HG03095 (cell line): ENCODE measurements at regions not wholly inside any gene's neighbourhood (a gene's known extent, or its start where the extent isn't known, plus 50 kb on each side); places are given as distances from the start of the nearest gene placed in this dataset.
"Not testable (repeated sequence)": the region's sequence is repeated elsewhere in the genome, so short reads cannot be mapped to it uniquely, and the experiment has no call there.

Source experiments
- ATAC-seq: cut with Tn5 transposase; IDR thresholded peaks from one replicate; pipeline ENCODE4 v1.9.1; 2021; ENCODE audit warnings: moderate library complexity; ENCODE audit not compliant: unreplicated experiment

DNA sequence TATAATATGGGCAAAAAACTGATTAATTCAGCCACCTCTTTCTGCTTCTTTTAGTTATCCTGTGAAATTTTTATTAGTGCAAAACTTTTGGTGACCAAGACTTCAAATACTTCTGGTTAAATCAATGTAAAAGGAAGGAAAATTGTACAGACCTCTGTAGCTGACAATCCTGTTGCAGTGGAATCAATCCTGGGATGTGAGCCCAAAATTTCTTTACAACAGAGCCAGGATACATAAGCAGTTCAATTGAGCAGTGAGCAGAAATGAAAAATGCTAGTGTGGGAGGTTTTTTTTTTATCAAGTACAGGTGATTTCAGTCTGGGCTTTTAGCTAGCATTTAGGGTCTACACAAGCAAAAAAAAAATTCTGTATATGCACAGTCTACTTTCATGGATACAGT, 398.0 kb downstream of the OTOL1 start:
- ATAC-seq: no peak

DNA sequence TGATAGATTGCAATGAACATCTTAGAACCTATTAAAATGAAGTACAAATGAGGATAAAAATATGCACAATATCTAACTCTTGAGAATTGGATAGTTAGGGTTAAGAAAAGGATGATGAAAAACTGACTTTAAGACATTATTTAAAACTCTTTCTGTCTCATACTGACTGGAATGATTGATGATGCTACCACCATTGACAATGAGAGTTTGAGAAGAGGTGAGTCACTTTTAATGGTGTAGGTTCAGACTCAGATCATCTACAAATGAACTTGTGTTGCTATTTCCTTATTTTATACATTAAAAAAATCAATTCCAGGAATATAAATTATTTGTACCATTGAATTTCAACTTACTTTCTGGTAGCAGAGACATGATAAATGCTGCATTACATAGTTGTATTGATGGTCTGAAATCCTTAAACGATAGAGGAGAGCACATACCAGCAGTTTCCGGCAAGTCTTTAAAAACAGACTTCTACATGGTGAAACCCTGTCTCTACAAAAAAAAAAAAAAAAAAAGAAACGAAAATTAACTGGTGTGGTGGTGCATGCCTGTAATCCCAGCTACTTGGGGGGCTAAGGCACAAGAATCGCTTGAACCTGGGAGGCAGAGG, 409.0 kb downstream of the OTOL1 start:
- no peak for ATAC-seq

DNA sequence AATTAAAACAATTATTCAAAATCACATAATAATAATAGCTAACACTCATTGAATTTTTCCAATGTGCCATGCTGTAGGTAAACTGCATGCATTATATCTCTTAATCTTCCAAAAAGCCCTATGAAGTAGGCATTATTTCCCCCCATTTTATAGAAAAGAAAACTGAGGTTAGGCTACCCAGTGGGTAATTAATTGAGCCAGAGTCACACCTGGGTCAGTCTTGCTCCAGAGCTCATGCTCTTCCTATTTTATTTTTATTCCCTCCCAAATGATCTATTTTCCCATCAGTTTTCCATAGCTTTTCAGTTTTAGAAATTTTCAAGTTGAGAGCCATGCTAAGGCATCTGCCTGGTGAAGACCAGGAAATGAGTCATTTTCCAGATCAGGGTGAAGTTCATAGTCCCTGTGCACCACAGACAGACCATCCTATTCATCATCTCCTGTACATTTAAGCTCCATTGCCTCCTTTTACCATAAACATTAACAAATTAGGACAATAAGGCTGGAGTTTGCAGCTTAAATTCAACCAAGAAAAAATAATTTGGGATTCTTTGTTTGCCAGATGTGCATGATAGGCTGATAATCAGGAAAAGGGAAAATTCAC, 417.3 kb downstream of the OTOL1 start:
- no peak for ATAC-seq

DNA sequence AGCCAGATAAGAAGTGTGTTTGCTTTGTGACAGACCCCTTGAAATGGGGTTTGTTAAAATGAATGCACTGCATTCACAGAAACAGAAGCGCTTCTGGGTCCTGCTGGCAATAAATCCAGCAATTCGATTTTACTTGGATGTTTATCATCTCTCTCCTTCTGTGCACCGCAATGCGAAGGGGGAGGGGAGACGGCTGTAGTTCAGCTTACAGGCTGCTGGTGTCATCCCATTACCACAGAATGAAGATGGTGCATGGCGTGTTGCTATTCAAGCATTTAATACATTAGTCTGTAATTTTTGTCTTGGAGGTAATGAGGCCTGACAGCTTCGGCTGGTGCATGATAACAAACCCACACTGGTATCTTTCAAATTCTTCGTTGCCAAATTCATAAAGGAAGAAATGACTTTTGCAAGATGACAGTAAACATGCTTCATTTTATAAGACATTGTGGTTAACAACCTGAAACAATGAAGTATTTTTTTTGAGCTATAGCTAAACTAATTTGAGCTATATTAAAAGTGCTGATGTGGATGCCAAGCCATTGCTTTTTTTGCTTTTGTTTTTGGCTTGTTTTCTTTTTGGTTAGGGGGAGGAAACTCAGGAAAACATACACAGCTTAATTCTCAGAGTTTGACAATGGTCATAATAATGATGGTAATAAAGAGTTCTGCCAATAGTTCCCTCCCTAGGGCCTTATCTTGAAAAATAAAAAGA, 418.3 kb downstream of the OTOL1 start:
- no peak for ATAC-seq

DNA sequence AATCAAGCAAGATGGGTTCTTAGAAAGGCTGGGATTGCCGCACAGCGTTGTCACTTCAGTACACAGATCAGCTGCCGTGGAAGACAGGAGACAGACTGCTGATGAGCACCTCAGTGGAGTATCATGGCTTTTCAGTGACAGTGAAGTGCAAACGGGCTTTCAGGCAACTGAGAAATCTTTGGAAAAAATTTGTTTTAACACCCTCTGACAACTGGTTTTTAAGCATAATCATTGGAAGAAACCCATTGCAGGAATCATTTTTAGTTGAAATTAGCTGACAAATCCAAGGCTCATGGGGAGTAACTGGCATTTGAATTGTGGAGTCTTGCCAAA, 418.8 kb downstream of the OTOL1 start:
- no peak for ATAC-seq

DNA sequence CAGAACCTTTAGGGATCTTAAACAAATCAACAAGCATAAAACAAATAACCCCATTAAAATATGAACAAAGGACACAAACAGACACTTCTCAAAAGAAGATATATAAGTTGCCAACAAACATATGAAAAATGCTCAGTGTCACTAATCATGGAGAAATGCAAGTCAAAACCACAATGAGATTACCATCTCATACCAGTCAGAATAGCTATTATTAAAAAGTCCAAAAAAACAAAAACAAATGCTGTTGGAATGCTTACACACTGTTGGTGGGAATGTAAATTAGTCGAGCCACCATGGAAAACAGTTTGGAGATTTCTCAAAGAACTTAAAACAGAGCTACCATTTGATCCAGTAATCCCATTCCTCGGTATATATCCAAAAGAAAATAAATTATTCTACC, 423.6 kb downstream of the OTOL1 start:
- ATAC-seq: no peak

DNA sequence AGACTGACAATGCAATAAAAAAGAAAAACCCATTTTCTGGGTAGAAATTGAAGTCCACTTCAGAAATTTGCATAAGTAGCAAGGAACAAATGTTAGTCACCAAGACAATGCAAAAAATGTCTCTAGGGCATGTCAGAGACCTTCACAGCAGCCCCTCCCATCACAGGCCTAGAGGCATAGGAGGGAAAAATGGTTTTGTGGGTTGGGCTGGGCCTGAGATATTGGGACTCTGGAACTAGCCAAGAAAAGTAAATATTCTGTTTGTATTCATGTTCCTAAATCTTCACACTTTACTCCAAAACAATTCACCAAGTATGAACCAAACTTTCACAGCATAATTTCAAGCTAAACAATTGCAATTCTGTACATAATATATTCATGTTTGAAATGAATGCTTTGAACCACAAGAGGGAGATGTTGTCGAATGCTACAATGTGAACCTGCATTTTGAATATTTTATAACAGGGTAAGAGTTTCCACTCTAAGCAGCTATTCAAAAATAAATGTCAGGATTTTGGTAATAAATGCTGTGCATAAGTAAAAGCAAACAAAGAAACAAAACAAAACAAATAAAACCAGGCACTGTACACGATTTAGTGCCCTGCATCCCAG, 429.2 kb downstream of the OTOL1 start:
- no peak for ATAC-seq

DNA sequence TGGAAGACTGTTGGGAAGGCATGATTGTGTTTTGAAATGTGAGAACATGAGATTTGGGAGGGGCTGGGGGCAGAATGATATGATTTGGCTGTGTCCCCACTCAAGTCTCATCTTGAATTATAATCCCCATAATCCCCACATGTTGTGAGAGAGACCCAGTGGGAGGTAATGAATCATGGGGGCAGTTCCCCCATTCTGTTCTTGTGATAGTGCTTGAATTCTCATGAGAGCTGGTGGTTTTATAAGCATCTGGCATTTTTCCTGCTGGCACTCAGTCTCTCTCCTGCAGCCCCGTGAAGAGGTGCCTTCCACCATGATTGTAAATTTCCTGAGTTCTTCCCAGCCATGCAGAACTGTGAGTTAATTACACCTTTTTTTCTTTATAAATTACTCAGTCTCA, 430.5 kb downstream of the OTOL1 start:
- ATAC-seq: no peak

DNA sequence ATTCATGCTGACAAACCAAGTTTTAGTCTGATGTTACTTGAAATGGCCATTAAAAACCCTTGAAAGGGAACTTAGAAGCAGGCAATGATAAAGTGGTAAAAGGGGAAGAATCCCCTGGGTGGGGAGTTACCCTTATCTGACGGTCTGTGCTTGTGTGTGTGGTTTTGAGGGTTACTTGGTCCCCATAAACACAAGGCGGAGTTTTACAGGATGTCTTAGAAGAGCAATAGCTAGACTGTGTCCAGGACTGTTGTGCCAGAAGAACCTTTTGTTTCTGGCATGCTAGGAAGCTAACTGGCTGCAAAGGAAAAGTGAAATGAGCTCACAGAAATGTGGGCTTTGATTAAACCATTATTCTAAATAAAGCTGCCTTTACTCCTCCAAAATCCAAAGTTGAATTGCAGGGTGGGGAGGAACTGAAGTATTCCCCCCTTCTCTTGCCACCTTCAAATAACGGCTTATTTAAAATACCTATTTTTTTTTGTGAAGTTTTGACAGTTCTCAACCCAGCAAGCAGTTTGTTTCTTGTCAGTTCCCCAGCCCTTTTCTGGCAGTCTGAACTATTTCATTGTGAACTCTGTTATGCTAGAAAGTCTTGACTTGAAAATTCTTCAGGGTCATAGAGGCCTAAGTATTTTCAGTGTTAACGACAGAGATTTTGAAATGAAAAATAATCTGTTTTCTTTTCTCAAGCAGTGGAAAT, 443.5 kb downstream of the OTOL1 start:
- no peak for ATAC-seq

DNA sequence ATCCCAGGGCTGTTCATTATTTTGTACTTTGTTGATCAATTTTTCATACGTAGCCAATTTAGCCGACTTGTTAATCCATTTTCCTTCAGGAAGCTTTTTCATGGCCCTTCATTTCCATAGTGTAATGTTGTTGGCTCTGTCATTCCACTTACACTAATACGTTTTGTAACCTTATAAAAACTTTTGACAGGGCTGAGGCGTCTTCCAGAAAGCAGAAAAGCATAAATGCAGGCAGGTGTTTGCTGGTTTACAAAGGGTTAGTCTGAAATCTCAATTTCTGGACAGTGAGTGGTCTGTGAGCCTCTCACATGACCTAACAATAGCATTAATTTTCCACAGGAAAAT, 444.0 kb downstream of the OTOL1 start:
- ATAC-seq: no peak

DNA sequence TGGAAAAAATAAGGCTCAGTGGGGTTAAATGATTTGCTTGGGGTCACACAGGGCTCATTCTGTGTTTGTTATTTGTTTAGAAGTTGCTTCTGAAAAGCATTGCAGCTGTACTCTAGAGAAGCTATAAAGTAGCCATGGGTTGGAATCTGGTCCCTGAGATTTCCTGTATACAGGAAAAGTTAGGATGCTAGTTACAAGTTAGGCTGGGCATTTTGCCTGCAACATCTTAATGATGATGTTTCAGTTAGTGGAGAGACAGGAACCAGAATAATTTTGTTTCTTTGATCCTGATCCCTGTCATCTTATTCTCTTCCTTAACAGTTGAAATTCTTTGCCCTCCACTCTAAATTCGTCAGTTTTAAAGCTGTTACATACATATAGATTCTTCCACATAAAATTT, 445.3 kb downstream of the OTOL1 start:
- ATAC-seq: no peak

DNA sequence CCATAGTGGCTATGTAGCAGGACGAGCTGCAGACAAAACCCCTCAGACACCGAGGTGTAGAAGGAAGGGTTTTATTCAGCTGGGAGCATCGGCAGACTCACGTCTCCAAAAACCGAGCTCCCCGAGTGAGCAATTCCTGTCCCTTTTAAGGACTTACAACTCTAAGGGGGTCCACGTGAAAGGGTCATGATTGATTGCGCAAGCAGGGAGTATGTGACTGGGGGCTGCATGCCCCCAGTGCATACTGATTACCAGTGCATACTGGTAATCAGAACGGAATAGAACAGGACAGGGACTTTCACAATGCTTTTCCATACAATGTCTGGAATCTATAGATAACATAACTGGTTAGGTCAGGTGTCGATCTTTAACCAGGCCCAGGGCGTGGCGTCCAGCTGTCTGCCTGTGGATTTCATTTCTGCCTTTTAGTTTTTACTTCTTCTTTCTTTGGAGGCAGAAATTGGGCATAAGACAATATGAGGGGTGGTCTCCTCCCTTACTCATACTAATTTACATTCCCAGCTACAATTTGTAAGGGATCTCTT, 447.3 kb downstream of the OTOL1 start:
- not testable (repeated sequence) for ATAC-seq

DNA sequence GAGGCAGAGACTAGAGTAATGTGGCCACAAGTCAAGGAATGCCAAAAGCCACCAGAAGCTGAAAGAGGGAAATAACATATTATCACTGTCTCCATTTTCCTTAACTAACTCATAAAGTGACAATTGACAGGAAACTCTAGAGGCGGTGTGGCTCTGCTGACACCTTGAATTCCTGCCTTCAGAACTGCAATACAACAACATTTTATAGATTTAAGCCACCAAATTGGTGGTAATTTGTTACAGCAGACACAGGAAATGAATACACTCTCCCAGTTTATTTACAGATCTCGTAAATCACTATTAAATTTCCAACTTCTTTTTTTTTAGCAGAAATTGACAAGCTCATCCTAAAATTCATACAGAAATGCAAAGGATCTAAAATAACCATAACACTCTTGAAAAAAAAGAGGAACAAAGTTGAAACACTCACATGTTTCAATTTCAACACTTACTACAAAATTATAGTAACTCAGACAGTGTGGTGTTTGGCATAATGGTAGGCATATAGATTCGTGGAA, 449.9 kb downstream of the OTOL1 start:
- no peak for ATAC-seq

DNA sequence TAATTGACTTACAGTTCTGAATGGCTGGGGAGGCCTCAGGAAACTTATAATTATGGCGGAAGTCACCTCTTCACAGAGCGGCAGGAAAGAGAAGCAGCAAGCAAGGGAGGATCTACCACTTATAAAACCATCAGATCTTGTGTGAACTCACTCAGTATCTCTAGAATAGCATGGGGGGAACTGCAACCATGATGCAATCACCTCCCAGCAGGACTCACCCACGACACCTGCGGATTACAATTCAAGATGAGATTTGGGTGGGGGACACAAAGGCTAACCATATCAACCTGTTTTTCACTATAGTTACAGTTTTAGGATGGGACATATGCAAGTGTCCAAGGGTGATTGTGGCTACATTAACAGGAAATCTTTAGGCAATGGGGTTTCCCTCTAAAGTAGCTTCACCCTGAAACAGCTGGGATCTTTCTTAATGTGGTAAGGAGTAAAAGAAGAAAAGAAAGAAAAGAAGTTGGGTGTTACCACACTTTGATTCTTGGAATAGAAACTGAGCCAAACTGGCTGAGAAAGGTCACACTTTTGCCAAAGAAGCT, 453.8 kb downstream of the OTOL1 start:
- no peak for ATAC-seq

DNA sequence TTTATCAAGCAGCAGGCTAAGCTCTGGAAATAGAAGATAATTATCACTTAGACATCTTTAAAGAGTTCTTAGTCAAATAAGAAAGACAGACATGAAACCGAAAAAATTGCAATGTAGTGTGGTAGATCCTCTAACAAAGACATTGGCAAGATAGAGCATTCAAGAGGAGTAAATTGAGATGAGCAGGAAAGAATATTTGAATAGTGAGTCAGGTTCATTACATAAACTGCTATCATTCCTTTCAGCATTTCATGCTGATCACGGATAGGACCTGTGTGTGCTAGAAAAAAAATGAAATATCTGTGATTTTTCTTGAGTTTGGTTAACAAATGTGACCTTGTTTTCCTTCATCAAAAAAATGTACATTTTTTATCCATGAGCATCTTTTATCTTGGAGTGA, 460.9 kb downstream of the OTOL1 start:
- ATAC-seq: no peak

DNA sequence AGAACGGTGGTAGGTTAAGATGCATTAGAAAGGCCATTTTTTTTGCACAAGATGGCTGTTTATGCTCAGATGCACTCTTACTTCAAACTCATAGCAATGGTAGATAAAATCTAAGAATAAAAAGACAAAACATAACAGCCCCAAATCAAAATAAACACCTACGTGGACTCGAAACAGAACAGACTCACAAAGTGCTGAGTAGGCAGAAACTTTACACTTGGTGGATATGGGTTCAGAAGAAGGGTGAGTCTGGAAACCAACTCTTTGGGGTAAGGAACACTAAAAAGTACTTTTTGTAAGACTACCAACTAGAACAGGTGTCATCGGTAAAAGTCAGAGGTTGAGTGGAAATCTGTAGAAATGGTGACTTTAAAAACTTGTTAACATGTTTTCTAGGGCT, 468.2 kb downstream of the OTOL1 start:
- no peak for ATAC-seq

DNA sequence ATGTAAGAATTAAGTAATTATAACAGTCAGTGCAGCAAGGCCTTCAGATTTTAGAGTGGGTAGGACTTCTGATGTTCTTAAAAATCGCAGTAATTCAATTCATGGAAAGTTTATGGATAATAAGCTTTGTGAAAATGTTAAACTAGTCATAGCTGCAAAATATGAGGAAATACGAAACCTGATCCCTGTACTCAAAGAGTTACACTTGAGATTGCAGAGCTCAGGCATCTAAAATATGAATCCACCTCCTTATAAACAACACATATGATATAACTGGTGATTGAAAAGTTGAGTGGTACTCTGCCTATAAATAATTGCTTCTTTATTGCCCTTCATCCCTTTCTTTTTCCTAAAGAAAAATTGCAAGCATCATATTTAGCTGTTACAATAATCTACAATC, 473.3 kb downstream of the OTOL1 start:
- ATAC-seq: no peak

DNA sequence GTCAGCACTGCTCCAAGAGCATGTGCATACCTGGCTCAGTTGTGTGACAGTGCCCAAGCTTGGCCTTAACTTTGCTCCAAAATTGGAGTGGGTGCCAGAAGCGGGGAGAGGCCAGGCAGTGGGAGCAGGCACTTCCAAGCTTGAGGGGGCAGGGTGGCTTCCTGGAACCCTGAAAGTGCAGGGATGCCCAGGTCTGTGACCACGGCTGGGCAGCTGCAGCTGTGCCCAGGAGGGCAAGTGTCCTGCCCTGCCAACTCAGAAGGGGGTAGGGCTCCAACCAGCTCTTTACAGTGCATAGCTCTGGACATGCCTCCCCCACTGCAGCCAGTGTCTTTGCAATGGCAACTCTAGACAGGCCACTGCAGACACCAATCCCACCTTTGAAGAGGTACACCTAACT, 478.6 kb downstream of the OTOL1 start:
- ATAC-seq: no peak

DNA sequence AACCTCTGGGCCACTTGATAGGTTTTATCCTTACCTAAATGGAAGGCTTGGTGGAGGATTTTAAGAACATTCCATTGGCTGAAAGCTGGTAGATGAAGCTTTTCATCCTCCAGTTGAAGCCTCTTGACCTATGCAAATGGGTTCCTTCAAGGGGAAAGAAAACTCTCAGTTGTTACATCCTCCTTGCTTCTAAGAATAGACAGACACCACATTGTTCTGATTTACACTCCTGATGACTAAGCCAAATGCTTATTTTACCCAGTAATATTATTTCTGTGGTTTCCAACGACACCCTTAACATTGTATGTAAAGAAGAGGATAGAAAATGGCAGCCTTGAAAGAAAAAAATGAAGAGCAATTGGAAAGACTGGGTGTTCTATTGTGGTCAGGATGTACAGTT, 480.5 kb downstream of the OTOL1 start:
- peak; percentile 64 for ATAC-seq

DNA sequence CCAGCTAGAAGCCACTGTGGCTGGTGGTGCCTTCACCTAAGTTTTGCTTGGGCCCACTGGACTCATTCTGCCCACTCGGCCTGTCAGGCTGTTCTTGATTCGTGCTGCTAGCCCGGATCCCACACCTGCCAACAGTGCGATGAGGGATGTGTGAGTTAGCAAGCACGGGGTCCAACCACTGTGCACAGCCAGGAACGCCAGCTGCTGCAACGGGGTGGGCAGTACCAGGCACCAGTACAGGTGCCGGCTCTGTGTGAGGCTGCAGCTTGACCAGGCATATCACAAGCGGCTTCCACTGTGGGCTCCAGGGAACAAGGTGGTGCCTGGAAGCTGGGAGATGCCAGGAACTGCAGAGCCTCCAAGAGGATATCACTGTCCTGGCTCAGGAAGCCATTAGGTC, 481.2 kb downstream of the OTOL1 start:
- ATAC-seq: no peak

DNA sequence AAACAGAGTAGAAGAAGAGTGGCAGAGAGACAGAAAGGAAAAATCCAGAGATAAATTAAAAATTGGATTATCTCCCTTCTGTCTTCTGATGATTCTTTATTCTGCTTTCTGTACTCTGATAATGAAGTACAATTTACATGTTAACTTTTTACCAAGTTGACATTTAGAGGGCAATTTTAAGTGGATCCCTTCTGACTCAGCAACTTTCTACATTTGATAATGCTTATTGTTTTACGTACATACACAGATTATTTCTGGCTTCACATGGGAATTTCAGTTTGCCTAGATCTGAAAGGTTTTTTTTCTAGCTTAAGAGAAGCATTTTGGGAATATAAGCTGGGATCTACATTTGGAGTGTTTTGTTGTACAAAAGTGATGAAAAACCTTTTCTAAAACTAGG, 491.3 kb downstream of the OTOL1 start:
- no peak for ATAC-seq
